Nephron progenitor cell (in vitro differentiated cells): ENCODE measurements at regions not wholly inside any gene's neighbourhood (a gene's known extent, or its start where the extent isn't known, plus 50 kb on each side); places are given as distances from the start of the nearest gene placed in this dataset.

Experiments
- DNase-seq: peaks from one replicate; pipeline ENCODE4 v3.0.0; 2021
- H3K27ac Mint-ChIP-seq: 2 replicates; pipeline ENCODE4 v1.8.0; 2021; ENCODE audit warnings: mild to moderate bottlenecking, moderate library complexity, mixed read lengths
- H3K27me3 Mint-ChIP-seq: 2 replicates; pipeline ENCODE4 v1.8.0; 2021; ENCODE audit warnings: mild to moderate bottlenecking, low read depth, mixed read lengths; ENCODE audit not compliant: poor library complexity
- H3K36me3 Mint-ChIP-seq: 2 replicates; pipeline ENCODE4 v1.8.0; 2021; ENCODE audit warnings: low read depth, mixed read lengths
- H3K4me1 Mint-ChIP-seq: 2 replicates; pipeline ENCODE4 v1.8.0; 2021; ENCODE audit warnings: mixed read lengths
- H3K4me3 Mint-ChIP-seq: 2 replicates; pipeline ENCODE4 v1.8.0; 2021; ENCODE audit warnings: mild to moderate bottlenecking, moderate library complexity, mixed read lengths
- H3K9me3 Mint-ChIP-seq: 2 replicates; pipeline ENCODE4 v1.8.0; 2021; ENCODE audit warnings: mild to moderate bottlenecking, moderate library complexity, mixed read lengths
- CTCF ChIP-seq: fragments of 200-600 bp; sonication (generic); IDR thresholded peaks from 2 replicates; pipeline ENCODE4 v1.5.0; 2021; ENCODE audit warnings: antibody characterized with exemption

- no peak for TF ChIP-seq CTCF
- Mint-ChIP-seq H3K4me3 (no peak overlapping the region), H3K27me3 (peaks cover 3% of the 10 kb centered on the region), H3K9me3 (no peaks in the 10 kb centered on the region), H3K4me1 (no peaks in the 10 kb centered on the region), H3K36me3 (no peaks in the 10 kb centered on the region), H3K27ac (no peak overlapping the region)
- DNase-seq, result no peak
Observed at GRCh38 chr2:187834787-187835186, 280.6 kb upstream of the TFPI start.

GRCh38 chr2:187838690-187839089, 284.5 kb upstream of the TFPI start:
- Mint-ChIP-seq H3K36me3 (no peaks in the 10 kb centered on the region), H3K4me3 (no peak overlapping the region), H3K4me1 (no peaks in the 10 kb centered on the region), H3K27me3 (no peaks in the 10 kb centered on the region), H3K27ac (no peak overlapping the region), H3K9me3 (no peaks in the 10 kb centered on the region)
- no peak for TF ChIP-seq CTCF
- DNase-seq, result no peak

DNA sequence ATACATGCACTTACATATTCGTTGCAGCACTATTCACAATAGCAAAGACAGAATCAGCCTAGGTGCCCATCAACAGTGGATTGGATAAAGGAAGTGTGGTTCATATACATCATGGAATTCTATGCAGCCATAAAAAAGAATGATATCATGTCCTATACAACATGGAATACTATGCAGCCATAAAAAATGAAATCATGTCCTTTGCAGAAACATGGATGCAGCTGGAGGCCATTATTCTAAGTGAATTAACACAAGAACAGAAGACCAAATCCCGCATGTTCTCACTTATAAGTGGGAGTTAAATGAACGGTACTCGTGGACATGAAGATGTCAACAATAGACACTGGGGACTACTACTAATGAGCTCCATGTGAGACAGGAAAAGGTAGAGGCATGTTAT, 288.1 kb upstream of the TFPI start:
- Mint-ChIP-seq H3K27me3 (no peaks in the 10 kb centered on the region), H3K4me3 (no peak overlapping the region), H3K9me3 (no peaks in the 10 kb centered on the region), H3K36me3 (no peaks in the 10 kb centered on the region), H3K4me1 (no peaks in the 10 kb centered on the region), H3K27ac (no peak overlapping the region)
- DNase-seq, result no peak
- TF ChIP-seq CTCF, result no peak

GRCh38 chr2:187842978-187843847, 289.0 kb upstream of the TFPI start:
- Mint-ChIP-seq H3K4me3 (no peak overlapping the region), H3K27me3 (no peaks in the 10 kb centered on the region), H3K27ac (no peak overlapping the region), H3K9me3 (no peaks in the 10 kb centered on the region), H3K36me3 (no peaks in the 10 kb centered on the region), H3K4me1 (no peaks in the 10 kb centered on the region)
- TF ChIP-seq CTCF, result peak; percentile 63
- peak; percentile 36 for DNase-seq

GRCh38 chr2:187847245-187848208, 293.3 kb upstream of the TFPI start:
- H3K36me3 Mint-ChIP-seq, result no peaks in the 10 kb centered on the region
- H3K4me3 Mint-ChIP-seq, result no peak overlapping the region
- H3K4me1 Mint-ChIP-seq, result no peaks in the 10 kb centered on the region
- H3K9me3 Mint-ChIP-seq, result no peaks in the 10 kb centered on the region
- TF ChIP-seq CTCF, result no peak
- no peaks in the 10 kb centered on the region for H3K27me3 Mint-ChIP-seq
- no peak for DNase-seq
- H3K27ac Mint-ChIP-seq, result no peak overlapping the region
